Epithelial cell of esophagus (primary cell): ENCODE measurements at regions not wholly inside any gene's neighbourhood (a gene's known extent, or its start where the extent isn't known, plus 50 kb on each side); places are given as distances from the start of the nearest gene placed in this dataset.
A peak's percentile ranks its signal among the peaks of the same experiment; 100 is the strongest.

ENCODE experiments used
- DNase-seq: peaks from one replicate; pipeline ENCODE4 v3.0.0; 2010; ENCODE audit warnings: low read depth
- H3K4me3 ChIP-seq: 2 replicates; pipeline ENCODE4 v1.5.1; 2011; ENCODE audit warnings: mild to moderate bottlenecking, low read length, control low read depth
- CTCF ChIP-seq: IDR thresholded peaks from 2 replicates; pipeline ENCODE4 v1.5.1; 2011; ENCODE audit warnings: low read depth, mild to moderate bottlenecking, low read length, control low read depth, inconsistent platforms; ENCODE audit not compliant: insufficient read depth; ENCODE audit errors: missing control alignments

GRCh38 chr17:72336026-72336803 is 215.4 kb downstream of the SOX9 start:
- no peak for DNase-seq
- no peak overlapping the region for H3K4me3 ChIP-seq
- TF ChIP-seq CTCF = no peak

GRCh38 chr17:72336804-72337070 is 215.9 kb downstream of the SOX9 start:
- no peak for DNase-seq
- TF ChIP-seq CTCF = no peak
- H3K4me3 ChIP-seq = no peak overlapping the region

GRCh38 chr17:72338304-72338703 is 217.5 kb downstream of the SOX9 start:
- no peak for TF ChIP-seq CTCF
- H3K4me3 ChIP-seq = no peak overlapping the region
- DNase-seq = no peak

- no peak overlapping the region for H3K4me3 ChIP-seq
- peak; percentile 71 for DNase-seq
- no peak for TF ChIP-seq CTCF
Measured at GRCh38 chr17:72338847-72339790, 218.3 kb downstream of the SOX9 start.

GRCh38 chr17:72340836-72341235 is 220.0 kb downstream of the SOX9 start:
- no peak for DNase-seq
- no peak overlapping the region for H3K4me3 ChIP-seq
- TF ChIP-seq CTCF = no peak

- no peak for TF ChIP-seq CTCF
- no peak for DNase-seq
- H3K4me3 ChIP-seq = no peak overlapping the region
Measured at GRCh38 chr17:72342061-72342460, 221.2 kb downstream of the SOX9 start.
